SK-N-DZ (cell line): ENCODE measurements at regions not wholly inside any gene's neighbourhood (a gene's known extent, or its start where the extent isn't known, plus 50 kb on each side); places are given as distances from the start of the nearest gene placed in this dataset.
A peak's percentile ranks its signal among the peaks of the same experiment; 100 is the strongest.
"Not testable (repeated sequence)": the region's sequence is repeated elsewhere in the genome, so short reads cannot be mapped to it uniquely, and the experiment has no call there.

Experiments used
- DNase-seq: peaks from one replicate; pipeline ENCODE4 v3.0.0-alpha.2; 2015; ENCODE audit warnings: low spot score

DNA sequence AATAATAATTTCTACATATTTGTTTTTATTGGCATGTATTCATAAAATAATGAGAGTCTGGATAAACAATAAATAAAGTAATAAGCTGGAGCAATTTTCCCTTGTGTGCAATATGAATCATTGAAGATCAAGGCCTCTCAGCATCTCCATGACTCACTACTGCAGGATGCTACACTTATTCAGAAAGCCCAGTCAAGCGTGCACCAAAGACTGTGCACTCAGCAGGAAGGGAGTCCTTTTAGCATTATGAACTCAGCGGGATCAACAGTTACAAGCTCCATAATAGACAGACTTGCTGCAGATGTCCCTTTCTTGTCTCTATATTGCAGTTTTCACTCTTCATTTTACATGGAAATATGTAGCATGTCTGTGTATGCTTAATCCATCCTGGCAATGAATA, 485.3 kb downstream of the CDH9 start:
- no peak for DNase-seq

DNA sequence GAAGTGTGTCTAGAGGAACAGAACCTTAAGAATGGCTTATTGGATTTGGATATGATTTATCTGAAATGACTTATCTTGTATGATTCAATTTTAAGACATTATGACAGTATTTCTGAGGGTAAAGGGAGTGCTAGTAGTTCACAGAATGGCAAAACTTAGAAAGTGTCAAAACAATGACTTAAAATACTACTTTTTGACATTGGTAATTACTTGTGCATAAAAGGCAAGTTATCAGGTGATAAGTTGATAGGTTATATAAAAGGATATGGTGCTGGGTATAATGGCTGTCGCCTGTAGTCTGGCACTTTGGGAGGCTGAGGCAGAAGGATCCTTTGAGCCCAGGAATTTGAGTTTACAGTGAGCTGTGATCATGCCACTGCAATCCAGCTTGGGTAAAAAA, 494.4 kb downstream of the CDH9 start:
- DNase-seq, result no peak

DNA sequence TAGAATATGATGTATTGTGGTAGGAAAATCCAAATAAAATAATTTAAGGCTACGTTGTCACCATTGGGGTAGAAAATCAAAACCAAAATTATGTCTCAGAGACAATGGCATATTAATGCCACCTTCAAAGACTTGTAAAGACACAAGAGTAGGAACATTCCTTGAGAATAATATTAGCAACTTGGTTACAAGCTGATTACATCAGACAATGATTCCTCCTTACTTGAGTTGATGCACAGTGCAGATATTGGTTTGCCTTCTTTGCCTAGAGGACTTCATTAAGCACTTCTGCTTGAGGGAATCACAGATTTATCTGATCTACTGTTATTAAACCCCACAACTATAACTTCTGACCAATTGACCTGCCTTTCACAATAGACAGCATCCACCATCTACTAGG, 500.2 kb downstream of the CDH9 start:
- DNase-seq, result no peak

DNA sequence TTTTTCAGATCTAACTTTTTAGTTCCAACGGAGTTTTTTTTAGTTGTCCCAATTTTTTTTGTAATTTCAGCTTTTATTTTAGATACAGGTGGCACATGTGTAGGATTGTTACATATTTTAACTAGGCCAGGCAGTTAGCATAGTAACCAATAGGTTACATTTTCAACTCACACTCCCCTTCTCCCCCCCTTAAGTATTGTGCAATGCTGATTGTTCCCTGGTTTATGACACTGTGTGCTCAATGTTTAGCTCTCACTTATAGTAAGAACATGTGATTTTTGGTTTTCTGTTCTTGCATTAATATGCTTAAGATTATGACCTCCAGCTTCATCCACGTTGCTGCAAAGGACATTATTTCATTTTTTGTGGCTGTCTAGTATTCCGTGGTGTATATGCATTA, 503.2 kb downstream of the CDH9 start:
- no peak for DNase-seq

DNA sequence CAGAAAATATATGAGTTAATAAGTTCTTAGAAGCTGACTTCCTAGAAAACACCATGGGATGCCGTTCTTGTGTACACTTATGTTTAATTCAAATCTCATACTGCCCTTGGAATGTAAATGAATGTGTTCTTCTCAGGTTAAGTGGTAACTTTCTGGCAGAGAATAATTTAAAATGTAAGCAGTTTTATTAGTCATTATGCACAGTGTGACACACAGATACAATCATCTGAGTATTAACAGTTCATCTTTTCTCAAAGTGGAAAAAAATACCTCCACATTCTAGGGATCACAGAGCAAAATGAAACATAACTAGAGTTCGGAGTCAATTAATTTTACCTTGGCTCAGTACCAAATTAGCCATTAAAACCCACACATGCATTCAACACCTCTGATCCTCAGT, 508.1 kb downstream of the CDH9 start:
- no peak for DNase-seq

DNA sequence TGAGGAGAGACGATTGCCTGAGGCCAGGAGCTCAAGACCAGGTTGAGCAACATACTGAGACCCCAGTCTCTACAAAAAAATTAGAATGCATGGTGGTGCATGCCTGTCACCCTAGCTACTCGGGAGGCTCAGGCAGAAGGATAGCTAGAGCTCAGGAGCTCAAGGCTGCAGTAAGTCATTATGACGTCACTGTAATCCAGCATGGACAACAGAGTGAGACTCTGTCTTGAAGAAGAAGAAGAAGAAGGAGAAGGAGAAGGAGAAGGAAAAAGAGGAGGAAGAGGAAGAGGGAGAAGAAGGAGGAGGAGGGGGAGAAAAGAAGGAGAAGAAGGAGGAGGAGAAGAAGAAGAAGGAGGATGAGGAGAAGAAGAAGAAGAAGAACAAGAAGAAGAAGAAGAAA, 519.1 kb downstream of the CDH9 start:
- no peak for DNase-seq

DNA sequence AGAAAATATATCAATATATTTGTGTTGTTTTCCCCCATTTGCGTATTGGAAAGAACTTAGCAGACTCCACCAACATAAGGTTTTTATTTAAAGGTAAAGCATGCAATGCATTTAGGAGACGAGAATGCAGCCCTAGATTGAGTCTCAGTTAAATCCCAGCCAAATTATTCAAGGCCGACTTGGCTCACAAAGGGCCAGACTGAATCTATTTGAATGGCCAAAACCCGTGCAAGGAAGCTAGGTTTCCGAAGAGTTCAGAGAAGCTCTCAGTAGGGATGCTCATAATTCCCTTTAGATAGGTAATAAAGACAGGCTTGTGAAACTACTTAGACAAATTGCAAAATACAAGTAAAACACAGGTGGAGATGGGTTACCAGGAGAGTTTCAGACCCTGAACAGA, 520.3 kb downstream of the CDH9 start:
- no peak for DNase-seq

DNA sequence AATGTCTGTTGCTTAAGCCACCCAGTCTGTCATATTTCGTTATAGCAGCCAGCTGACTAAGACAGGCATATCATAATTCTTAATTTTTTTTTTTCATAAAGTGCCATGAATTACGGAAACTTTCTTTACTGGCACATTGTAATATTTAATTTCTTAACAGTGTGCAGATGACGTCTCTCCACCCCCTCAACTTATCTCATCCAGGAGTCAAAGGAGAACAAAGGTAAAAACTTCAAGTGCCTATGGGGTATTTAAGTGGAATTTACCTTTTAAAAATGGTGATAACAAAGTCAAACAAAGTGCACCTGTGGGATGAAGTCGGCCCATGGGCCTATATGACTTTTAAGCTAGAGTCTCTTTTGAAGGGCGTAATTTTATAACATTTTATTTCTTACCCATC, 539.4 kb downstream of the CDH9 start:
- DNase-seq, result no peak

DNA sequence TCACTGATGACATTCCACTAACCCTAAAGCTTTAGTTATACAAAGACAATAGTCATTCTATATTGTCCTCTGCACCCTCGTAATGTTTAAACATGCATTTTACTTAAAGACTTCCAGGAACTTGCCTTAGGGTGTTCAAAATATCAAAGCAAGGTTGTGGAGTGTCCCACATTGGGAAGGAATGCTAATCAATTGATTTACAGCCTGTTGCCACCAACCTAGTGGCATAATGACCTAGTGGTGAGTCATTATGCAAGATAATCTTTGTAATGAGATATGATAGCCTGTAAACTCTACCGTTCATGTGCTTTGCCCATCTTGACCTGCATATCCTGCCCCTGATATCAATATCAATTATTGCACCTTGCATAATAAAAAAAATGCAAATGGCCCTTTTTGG, 542.9 kb downstream of the CDH9 start:
- no peak for DNase-seq

DNA sequence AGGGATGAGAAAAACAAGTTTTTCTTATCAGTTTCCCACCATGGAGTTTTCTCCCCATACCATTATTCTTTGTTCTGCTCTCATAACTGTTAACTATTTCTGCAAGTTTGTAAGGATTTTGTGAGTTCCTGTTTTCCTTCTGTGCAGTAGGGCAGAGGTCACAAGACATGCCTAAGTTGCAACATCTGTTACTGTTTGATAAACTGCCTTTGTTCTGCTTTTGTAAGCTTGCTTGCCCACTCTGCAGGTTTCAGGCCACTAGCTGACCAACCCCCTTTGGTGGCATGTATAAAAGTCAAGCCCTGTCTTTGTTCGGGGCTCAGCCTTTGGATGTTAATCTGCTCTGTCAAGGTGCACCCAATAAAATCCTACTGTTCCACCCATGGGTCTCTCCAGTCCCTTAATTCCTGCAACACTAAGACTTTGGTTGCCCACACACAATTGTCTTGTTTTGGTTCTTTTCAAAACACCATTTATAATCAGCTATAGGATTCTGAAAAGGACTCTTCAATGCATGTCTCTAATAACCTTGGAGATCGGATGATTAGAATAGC, 545.4 kb downstream of the CDH9 start:
- no peak for DNase-seq

DNA sequence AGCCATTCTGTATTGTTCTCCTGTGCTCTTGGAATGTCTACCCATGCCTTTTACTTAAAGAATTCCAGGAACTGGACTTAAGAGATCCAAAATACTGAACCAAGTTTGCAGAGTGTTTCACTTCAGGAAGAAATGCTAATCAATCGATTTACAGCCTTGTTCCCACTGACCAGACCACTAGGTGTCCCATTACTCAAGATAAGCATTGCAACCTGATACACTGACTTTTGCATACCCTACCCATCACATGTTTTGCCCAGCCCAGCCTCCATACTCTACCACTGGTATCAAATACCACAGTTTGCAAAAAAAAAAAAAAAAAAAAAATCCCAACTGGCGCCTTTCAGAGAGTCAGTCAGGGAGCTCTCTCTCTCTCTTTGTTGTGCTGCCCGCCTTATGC, 550.8 kb downstream of the CDH9 start:
- peak; percentile 15 for DNase-seq

DNA sequence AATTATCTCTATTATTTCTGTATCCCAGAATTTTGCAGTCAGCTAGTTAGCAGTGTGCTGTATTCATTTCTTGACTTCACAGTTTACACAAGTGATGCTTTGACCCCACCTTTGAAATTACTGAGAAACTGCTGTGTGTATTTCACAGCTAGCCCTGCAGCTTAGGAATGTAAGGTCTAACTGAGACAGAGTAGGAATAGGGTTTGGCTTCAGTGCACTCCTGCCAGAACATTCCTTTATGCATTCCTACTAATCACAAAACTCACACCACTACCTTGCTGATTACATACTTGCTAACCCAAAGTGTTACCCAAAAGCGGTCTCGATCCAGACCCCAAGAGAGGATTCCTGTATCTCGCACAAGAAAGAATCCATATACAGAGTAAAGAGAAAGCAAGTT, 551.8 kb downstream of the CDH9 start:
- DNase-seq, result no peak

DNA sequence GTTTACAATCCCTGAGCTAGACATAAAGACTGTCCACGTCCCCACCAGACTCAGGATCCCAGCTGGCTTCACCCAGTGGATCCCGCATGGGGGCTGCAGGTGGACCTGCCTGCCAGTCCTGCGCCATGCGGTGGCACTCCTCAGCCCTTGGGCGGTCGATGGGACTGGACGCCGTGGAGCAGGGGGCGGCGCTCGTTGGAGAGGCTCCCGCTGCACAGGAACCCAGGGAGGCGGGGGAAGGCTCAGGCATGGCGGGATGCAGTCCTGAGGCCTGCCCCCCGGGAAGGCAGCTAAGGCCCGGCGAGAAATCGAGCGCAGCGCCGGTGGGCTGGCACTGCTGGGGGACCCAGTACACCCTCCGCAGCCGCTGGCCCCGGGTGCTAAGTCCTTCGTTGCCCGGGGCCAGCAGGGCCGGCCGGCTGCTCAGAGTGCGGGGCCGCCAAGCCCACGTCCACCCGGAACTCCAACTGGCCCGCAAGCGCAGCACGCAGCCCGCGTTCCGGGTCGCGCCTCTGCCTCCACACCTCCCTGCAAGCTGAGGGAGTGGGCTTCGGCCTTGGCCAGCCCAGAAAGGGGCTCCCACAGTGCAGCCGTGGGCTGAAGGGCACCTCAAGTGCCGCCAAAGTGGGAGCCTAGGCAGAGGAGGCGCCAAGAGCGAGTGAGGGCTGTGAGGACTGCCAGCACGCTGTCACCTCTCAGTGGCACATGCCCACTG, 553.1 kb downstream of the CDH9 start:
- DNase-seq, result not testable (repeated sequence)

DNA sequence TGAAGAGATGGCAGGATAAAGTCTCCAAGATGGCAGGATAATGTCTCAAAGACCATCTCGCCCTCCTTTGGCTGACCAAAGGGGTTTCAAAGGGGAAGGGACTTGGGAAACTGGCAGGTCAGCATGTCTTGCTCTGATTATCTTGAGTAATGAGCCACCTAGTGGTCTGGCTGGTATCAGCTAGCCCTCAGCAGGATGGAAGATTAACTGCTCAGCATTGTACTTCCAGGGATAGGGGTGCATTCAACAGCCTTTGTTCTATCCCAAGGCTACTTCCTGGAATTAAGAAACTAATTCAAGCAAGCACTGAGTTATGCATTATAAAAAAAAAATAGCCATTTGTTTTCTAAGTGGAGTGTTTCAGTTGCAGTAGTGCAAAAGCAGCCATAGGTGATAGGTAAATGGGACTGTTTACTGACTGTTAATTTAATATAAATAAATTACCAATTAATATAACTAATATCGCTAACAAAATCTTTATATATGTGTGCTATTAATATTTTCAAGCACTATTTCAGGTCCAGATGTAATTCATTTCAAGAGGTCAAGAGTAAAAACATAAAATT, 555.5 kb downstream of the CDH9 start:
- peak; percentile 81 for DNase-seq

DNA sequence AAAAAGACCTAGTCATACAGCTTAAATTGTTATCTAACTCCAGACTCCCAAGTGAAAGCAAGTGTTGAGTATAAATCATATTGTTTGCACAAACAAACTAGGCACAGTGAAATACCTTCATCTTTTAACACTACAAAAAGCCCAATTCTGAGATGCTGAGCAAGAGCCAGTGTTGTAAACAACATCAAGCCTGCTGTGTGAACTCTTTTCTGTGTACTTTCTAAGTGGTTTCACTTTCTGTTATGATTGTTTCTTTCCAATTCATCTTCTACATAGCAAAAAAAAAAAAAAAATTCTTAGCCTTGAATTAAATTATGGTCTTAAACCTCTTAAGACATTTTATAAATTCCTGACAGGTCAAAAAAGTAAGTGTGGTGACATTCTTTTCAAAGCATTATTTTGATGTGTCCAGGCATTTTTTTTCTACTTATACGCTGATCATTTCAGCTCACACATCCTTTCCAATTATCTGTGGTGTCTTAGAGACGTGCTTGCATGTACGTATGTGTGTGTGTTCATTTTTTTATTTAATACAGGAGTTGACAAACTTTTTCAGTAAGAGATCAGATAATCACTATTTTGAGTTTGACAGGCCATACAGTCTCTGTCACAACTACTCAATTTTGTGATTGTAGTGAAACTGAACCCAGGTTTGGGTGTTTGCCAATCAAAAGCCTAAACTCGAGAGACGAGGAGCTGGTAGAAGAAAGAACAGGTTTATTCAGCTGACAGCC, 556.1 kb downstream of the CDH9 start:
- no peak for DNase-seq

DNA sequence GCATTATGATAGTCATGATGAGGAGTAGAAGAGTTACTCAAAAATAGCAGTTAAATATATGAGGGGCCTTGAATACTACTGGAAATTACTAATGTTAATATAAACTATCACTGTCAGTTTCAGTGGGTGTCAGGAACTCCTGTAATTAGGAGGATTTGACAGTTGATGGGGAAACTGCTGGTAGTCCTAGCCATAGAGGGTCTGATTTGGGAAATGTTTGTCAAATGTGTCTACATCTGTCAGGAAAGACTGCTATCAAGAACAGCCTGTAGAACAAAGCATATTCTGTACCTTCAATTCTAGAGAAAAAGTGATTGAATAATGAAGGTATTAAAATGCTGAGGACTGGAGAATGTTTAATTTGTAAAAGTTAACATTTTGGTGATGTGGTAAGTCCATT, 567.9 kb downstream of the CDH9 start:
- no peak for DNase-seq

DNA sequence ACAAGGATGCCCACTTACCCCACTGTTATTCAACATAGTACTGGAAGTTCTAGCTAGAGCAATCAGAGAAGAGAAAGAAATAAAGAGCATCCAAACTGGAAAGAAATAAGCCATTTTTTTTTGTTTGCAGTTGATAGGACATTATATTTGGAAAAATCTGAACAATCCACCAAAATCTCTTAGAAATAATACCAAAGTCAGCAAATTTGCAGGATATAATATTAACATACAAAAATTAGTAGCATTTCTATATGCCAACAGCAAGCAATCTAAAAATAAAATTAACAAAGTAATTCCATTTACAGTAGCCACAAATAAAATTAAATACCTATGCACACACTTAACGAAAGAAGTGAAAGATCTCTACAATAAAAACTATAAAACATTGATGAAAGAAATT, 599.3 kb downstream of the CDH9 start:
- no peak for DNase-seq

DNA sequence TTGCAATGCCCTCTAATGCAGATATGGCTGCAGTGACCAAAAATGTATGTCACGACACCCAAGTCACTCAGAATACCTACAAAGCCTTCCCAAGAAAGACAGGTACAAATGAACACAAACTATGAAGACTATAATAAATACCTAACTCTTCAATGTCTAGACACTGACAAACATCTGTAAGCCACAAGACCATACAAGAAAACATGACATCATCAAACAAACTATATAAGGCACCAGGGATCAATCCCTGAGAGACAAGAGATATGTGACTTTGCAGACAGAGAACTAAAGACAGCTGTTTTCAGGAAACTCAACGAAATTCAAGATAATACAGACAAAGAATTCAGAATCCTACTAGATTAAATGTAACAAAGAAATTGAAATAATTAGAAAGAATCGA, 603.7 kb downstream of the CDH9 start:
- DNase-seq, result no peak

DNA sequence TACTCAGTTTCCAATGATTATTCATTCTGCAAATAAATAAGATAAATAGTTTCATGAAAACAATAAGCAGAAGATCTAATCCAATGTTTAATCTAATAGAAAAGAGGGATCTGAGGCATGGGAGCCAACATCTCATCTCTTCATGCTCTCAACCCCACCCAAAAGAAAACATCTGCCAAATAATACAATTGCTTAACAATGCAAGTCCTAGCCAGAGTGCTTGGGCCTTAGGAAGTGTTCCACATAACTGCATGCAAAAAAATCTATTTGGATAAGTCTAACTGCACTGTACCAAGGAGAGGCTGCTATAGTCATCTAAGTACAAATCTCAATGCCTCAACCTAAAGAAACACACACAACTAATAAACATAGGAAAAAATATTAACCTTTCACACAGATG, 606.0 kb downstream of the CDH9 start:
- DNase-seq, result no peak

DNA sequence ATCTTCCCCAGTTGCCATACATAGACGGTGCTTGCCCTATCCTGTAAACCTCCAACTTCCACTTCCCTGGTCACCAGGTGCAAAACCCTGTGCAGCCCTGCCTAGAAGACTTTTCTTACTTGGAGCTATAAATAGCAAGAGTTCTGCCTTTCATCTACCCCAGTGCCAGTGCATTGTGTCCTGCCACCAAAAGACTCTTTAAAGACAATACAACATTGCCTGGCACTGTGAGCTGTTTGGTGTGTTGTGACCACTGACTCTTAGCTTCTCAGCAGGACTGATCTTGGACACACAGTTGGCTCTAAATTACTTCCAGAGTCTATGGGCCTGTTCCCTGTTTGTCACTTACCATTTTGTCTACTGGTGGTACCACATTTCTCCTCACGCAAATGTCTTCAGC, 608.1 kb downstream of the CDH9 start:
- DNase-seq, result no peak

DNA sequence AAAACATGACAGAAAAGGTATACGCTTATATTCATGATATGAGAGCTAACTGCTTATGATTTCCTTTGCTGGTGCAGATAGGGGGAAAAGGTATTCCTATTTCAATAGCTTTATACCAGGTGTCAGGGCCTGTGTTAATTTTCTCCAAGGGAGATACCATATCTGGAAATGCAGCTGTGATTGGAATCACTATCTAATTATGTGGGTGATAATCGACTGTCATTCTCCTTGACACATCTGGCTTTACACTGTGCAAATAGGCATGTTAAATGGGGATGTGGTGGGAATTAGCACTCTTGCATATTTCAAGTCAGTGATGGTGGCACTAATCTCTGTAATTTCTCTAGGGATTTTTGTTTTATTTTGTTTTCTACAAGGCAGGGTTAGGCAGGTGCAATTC, 611.1 kb downstream of the CDH9 start:
- DNase-seq, result no peak

DNA sequence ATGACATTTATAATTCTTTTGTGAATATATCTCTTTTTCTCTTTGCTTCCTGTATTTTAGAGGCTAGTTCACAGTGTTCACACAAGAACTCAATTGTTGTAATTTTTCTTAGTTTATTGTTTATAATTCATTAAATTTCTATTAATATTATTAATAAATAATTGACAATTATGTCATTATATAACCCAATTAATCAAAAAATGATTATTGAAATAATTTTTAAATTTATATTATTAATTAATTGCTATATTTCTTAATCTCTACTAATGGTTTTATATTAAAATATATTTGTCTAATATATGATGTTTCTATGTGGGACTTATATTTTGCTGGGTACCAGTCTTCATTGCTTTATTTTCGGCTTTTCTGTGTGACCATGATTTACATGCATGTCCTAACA, 618.4 kb downstream of the CDH9 start:
- DNase-seq, result no peak

DNA sequence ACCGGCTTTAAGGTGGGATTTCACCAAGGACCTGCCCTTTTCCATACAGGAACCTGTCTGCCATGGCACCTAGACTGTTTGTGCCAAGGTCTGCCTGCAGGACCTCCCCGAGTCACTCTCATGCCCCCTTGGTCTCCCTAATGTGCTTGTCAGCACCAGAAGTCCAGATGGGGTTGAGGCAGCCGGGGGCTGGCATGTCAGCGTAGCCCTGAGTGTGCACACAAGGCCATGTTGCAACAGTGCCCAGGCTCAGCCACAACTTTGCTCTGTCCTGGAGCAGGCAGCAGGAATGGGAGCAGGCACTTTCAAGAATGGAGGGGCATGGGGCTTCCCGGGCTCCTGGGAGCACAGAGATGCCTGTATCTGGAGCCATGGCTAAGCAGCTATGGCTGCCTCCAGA, 621.5 kb downstream of the CDH9 start:
- DNase-seq, result no peak
